SHP77 treated with DMSO at 0.1 percent for 48 hours (cell line): ENCODE measurements at regions not wholly inside any gene's neighbourhood (a gene's known extent, or its start where the extent isn't known, plus 50 kb on each side); places are given as distances from the start of the nearest gene placed in this dataset.
A peak's percentile ranks its signal among the peaks of the same experiment; 100 is the strongest.

ENCODE experiments used
- DNase-seq: peaks from one replicate; lab custom pipeline; 2025; lab: John Stamatoyannopoulos, UW

DNA sequence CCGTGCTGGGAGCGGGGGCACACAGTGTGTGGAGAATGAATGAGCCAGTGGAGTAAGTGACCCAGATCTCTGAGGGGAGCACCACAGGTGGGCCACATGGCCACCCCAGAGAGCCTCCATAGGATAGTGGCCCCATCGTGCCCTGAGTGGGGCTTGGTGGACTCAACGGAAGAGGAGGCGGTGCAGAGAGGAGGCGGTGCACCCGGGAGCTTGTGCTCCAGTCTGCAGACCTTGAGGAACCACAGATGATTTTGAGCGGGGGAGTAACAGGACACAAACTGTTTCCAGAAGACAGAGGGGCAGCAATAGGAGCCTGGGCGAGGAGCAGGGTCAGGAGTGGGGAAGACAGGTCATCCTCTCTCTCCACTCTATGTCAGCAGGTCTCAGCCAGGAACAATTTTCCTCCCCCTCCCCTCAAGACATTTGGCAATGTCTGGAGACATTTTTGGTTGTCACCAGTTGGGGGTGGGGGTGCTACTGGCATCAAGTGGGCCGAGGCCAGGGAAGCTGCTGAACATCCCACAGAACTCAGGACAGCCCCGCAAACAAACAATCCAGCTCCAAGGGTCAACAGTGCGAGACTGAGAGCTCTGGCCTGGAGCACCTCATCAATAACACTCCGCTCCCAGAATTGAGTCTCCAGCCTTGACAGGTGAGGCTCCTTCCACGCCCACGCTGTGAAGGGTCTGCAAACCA is 182.2 kb downstream of the USP12 start:
- no peak for DNase-seq

DNA sequence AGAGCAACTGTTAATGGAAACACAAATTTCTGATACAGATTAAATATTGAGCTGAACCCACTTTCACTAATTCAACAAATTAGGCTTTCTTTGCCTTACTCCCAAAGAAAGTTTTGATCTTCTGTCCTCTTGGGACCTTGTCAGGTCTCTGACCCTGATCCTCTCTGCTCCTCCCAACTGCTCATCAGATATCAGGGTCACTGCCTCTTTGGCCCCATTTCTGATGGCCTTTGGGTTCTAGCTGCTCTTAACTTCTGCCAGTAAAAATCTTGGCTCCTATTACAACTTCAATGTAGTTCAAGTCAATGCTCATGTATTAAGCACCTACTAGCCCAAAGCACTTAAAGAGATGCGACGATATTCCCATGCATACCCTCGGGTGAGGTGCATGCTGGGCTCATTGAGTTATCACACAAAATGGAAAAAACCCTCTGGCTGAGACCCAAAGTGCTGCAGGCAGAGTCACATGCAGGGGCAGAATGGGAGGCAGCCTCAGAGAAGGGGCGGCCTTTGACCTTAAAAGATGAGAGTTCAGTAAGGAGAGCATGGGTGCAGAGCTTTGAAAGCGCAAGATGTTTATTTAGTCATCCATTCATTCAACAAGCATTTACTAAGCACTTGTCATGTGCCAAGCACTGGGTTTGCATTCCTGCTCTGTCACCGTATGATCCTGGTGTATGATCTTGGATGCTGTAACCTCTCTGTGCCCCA is 183.4 kb downstream of the USP12 start:
- no peak for DNase-seq

DNA sequence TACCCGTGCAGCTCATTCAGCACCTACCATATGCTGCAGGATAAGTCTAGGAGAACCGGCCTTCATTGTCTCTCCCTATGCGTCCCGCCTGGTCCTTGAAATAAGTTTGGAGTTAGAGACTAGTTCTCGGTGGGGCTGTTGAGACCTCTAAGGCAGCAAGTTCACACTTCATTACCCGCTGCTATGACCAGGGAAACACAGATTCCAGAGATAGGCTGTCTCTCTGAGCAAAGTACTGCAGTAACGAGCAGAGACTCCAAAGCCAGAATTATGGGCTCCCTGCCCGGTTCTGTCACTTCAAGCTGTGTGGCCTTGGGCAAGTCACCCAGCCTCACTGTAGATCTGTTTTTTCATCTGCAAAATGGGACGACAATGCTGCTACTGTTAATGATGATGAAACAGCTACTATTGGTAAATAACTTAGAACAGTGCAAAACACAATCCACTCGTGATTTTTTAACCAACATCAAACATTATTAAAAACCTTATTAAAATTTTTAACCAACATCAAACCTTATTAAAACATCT is 184.1 kb downstream of the USP12 start:
- DNase-seq = no peak

DNA sequence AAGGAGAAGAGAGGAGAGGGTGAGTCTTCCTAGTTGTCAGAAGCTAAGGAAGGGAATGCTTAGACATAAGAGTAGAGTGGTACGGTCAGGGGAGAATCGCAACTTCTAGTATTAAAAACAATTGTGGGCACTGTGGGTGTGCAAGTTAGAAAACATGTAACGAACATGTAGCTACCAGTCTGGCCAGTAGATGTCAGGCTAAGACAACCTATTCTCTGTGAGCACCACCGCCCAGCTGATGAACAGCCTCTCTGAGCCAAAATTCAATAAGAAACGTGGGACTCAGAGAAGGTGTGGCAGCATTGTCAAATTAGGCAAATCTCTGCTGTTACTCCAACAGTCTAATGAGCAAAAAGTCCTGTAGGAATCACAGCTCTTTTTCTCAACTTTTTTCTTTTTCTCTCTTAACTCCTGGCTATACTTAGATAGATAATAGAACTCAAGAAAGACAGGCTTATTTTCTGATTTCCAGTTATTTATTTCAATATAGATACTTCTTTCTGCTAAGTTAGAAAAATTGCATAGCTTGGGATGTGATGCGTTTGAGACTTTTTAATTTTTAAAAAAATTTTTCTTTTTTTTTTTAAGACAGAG is 186.2 kb downstream of the USP12 start:
- DNase-seq = no peak

DNA sequence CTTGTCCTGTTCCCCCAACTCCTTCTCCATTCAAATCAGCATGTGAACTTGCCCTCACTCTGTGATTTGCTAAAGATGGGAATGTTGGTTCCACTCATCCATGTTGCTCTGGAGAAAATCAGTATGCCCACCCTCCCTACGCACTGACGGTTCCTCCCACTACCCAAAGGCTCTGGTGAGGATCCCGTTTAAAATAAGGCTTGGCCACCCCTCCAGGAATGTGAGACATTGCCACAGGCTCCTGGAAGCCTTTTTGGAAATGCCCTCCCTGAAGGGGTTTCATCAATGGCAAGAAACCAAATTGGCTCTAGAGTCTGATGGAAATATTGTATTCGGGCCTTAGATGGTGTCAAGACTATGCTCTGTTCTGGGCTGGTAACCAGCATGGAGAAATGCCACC is 187.3 kb downstream of the USP12 start:
- DNase-seq = no peak

DNA sequence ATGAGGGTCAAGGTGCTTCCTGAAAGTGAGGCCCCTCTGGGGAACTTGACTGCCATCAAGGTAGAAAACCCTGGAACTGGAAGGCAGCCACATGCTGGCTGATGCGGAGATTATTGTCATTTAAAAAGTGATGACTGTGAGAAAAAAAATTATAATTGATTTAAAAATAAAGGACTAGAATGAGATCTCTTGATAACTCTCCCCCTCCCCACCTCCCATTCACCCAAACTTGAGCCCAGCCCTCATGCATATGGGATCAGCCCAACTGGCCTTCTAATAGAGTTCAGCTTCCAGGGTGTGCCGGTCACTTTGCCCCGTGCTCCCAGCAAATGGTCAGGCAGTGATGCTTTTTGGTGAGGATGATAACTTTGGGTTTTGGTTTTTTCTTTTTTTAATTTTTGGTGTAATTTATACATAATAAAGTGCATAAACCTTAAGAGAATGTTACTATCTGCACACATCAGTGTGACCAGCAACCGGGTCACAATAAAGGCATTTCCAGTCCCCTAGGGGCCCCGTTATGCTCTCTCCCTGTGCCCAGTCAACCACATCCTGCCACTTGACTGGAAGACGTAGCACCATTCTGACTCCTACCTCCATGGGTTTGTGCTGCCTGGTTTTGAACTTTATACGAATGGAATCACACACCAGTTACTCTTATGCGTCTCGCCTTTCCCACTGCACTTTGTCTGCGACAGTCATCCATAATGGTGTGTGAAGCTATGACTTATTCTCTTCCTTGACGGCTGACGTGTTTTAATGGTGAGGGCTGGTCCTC is 187.9 kb downstream of the USP12 start:
- no peak for DNase-seq

DNA sequence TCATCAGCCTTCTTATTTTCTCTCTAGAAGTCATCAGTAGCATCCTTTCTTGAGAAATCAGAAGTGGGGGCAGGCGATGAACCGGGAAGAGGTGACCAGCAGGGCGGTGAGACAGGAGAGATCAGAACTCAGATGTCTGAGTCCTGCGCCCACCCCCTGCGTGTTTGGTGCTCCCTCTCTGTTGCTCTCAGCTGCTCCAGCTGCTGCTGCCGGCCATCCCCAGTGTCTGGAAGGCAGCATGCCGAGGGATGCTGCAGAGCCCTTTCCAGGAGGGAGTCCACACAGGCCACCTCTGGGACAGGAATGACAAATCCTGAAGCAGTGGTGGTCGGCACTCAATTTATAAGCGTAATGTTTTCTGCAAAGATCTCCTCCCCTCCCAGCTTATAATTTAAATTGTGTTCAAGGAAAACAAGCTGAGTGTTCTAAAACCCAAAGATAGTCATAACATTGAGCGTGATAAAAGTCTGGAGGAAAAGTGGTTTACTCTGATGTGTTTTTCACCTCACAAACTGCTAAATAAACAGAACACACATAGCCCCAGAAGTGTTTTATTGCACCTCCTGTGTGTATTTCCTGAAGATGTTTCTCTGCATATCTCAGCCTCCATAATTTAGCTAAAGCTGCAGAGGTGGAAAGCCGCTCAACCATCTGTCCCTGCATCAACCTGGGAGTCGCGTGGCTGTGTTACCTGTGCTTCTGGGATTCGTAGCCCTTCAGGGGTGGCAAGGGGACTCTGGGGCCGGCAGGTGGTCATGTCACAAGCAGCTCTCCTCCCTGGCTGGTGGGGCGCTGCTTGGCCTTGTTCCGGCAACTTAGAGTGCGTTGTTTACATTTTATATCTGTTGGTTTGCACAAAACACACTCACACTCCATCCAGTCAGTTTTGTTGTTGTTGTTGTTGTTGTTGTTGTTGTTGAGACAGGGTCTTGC is 191.2 kb downstream of the USP12 start:
- no peak for DNase-seq

DNA sequence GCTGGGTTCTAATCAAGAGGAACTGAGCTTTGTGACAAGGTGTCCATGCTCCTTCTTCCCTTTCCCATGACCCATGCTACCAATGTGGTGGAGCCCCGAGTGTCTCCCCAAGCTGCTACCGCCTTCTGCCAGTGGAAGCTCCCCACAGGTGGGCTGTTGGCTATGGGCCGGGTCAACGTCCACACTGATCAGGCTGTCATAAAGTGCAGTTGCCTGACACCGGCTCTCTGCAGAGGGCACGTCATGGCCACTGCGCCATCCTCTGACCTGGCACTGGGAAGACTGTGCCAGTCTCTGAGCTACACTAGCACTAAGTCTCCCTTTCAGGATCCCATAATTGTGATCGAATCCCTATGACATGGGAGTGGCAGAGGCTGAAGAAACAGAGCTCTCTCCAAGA is 192.3 kb downstream of the USP12 start:
- DNase-seq = no peak

DNA sequence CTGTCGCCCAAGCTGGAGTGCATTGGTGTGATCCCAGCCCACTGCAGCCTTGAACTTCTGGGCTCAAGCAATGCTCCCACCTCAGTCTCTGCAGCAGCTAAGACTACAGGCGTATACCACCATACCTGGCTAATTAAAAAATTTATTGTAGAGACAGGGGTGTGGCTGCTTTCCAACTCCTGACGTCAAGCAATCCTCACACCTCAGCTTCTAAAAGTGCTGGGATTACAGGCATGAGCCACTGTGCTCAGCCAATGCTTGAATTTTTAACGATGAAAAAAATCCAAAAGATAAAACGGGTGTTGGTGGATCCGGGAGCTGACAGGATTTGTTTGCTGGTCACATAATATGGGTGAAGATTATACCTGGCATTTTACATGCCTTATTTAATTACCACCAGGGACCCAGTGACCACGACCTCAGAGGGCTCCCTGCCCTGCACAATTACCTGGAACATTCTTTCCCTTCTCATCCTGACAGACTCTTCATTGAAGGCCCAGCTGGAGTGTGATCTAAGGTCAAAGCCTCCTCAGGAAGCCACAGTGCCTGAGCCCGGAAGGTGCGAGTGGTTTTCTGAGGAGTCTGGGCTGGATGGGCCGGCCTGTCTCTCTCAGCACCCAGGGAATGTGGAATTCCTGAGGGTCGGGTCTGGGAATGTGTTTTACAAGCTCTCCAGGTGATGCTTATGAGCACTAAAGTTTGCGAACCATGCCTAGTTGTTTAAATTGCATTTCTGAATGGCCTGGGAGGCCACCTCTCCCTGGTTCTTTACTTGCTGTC is 193.3 kb downstream of the USP12 start:
- no peak for DNase-seq

DNA sequence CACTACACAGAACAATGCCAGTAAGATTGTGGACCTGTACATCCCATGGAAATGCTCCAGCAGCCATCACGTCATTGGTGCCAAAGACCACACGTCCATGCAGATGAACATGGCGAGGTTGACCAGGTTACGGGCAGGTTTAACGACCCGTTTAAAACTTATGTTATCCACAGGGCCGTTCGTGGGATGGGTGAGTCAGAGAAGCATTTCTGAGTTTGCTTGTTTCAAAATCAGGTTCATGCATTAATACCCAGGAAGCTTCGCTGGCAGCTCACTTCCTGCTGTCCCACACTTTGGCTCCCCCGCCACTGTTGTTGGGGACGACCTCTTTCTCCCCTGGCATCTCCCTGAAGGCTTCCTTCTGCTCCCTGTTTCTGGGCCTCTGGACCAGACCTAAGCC is 194.1 kb downstream of the USP12 start:
- no peak for DNase-seq

DNA sequence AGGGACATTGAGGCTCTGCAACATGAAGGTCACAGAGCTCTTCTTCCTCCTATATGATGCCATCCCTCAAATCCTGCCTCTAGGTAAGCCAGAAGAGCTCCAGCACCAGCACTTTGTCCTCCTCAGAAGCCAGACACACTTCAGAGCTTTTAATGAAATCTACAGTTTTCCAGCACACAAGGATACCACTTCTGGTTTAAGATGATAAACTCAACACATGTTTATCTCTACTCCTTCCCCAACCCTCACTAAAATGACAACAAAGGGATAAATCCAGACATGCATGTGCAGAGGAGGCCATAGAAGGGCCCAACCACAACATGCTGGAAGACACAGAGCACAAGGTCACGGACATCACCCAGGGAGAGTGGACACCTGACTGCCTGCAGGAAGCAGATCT is 195.3 kb downstream of the USP12 start:
- DNase-seq = no peak

DNA sequence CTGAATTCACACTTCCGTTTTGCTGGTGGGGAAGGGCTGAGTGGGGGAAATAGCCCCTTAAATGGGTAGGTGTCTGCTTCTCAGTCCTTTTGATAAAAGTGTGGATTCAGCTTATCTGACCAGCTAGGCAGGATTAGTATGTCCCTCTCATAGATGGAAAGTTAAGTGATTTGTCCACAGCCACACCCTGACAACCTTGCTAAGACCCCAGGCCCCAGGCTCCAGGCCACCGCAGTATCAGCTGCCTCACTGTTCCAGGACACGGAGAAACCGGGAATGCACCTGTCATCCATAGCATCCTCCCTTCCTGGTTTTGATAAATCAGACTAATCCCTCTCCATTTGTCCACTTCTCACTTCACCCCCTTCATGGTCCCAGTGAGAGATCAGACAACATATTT is 197.7 kb downstream of the USP12 start:
- DNase-seq = no peak

DNA sequence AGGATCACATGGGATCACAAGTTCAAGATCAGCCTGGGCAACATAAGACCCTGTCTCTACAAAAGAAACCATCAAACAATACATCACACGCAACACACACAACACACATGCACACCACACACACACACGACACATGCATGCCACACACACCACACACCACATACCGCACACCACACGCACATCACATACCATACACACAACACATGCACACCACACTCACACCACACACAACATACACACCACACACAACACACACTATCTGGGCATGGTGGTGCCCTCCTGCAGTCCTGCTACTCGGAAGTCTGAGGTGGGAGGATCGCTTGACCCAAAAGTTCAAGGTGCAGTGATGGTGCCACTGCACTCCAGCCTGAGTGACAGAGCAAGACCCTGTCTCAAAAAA is 198.3 kb downstream of the USP12 start:
- no peak for DNase-seq

DNA sequence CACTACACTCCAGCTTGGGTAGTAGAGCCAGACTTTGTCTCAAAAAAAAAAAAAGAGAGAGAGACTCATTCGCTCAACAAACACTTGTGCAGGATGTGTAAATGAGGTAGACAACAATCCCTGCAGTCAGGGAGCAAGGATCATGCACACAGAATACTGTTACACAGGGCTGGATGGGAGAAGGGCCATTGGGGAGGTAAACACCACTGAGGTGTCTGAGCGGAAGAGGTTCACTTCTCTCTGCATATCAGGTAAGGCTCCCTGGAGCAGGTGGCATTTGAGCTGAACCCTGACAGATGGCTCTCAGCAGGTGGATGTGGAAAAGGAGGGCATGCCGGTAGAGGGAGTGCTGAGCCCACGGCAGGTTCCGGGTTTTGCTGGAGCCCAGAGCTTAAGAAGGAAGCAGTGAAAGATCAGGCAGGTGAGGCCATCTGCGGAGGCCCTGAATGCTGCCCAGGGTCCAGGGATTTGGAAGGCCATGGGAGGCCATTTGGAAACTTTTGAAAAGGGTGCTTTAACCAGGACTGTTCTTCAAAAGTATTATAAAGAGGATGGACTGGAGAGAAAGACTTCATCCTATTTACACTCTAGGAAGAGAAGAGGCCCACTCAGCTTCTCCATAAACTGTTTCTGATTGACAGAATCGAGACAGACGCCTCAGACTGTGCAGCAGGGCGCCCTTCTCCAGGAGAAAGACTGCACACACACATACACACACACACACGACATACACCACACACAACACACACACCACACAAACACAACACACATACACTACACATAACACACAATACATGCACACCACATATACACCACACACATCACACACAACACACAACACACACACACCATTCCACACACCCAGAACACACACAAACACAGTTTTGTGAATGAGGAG is 199.4 kb downstream of the USP12 start:
- peak; percentile 65 for DNase-seq

DNA sequence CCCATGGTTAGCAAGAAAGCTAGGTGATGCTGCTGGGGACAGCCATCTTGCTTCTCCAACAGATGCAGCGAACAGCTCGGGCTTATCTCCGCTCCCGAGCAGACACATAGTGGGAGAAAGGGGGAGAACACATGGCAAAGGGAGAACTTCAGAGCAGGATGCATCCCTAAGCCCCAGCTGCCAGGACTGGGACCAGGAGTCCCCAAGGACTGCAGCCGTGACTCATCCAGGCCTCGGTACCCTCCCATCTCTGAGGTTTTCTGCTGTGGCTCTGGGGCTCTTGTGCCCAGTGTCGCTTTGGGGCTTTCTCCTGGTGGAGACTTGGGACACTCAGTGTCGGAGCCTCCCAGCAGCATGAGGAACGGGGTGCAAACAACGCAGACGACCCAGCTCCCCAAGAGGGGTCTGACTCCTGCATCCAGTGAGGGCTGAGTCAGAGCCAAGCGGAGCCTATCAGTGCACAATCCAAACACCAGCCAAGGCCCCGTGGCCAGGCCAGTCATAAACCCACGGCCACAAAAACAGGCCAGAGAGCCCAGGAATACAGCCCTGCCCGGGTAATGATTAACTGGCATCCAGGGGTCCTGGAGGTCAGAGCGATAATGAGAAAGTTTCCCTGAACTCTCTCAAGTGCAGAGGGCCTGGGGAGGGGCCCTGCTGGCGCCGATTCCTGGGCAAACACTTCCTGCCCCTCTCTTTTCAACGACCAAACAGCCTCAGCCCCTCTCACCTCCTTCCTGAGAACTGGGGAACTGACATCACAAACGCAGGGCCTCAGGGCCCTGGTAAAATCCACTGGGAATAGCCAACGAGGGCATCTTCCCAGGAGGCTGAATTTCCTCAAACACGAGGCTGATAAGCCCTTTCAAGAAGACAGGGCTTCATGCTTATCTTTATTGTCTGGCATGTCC is 202.9 kb downstream of the USP12 start:
- no peak for DNase-seq

DNA sequence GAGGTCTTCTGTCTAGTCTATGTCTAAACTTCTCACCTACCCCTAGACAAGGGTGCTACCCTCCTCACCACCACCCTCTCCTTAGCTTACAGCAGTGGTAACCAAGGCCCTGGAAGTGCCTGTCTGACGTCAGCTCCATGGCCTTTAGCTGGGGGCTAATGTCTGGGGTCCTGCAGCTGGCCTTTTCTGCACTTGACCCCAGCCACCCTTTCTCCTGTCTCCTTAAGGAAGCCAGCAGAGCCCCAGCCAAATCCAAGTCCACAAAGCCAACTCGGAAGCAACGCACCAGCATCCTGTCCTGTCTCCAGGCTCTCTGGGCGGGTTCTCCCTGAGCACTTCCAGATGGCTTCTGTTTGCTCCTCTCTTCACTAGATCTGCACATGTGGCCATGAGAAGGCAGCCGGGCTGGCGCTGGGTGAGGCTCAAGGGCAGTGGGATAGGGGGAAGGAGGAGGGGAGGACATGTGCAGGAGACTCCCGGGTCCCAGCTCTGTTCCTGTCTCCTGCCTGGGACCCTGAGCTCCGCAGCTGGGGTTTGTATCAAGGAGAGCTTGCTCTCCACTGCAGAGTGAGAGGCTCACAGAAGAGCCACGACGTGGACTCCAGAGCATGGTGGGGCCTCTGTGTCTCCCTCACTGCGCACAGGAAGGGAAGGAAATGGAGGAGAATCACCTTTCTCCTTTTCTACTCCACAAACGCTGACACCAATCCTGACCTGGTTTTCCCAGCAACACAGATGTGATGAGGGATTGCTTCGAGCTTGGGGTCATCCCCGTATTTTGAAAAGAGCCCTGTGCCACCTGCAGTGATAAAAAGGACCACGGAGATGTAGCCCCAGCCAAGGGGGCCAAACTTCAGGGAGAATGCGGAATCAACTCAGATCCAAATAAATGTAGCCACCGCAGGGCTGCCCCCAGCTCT is 204.2 kb downstream of the USP12 start:
- no peak for DNase-seq

DNA sequence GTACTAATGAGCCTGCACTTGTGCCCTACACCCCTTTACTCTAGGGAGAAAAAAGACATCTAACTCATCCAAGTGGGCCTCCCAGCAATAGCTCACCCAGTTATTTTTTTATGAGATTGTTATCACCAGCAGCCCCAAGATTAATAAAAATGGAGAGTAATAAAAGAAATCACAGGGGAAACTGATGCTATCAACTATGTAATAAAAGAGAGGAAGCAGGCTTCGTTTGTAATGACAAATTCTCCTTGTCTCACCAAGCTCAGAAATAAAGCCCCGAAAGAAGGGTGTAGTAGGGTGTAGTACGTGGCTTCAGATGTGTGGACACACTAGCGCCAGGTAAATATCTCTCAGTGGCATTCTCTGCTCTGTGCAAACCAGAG is 204.9 kb downstream of the USP12 start:
- DNase-seq = no peak
